Fibroblast of the aortic adventitia (primary cell): ENCODE measurements at regions not wholly inside any gene's neighbourhood (a gene's known extent, or its start where the extent isn't known, plus 50 kb on each side); places are given as distances from the start of the nearest gene placed in this dataset.

Experiments used
- DNase-seq: peaks from one replicate; pipeline ENCODE4 v3.0.0-alpha.2; 2010; ENCODE audit warnings: low read depth
- H3K4me3 ChIP-seq: 2 replicates; pipeline ENCODE4 v1.5.1; 2011; ENCODE audit warnings: low read depth, mild to moderate bottlenecking, control low read depth, low read length, moderate library complexity
- TF ChIP-seq, protein P1 (sequence below): IDR thresholded peaks from 2 replicates; pipeline ENCODE4 v1.5.1; 2011; ENCODE audit warnings: mild to moderate bottlenecking, low read length, control low read depth, inconsistent platforms; ENCODE audit not compliant: insufficient read depth

- H3K4me3 ChIP-seq, result no peak overlapping the region
- TF ChIP-seq, protein P1, sequence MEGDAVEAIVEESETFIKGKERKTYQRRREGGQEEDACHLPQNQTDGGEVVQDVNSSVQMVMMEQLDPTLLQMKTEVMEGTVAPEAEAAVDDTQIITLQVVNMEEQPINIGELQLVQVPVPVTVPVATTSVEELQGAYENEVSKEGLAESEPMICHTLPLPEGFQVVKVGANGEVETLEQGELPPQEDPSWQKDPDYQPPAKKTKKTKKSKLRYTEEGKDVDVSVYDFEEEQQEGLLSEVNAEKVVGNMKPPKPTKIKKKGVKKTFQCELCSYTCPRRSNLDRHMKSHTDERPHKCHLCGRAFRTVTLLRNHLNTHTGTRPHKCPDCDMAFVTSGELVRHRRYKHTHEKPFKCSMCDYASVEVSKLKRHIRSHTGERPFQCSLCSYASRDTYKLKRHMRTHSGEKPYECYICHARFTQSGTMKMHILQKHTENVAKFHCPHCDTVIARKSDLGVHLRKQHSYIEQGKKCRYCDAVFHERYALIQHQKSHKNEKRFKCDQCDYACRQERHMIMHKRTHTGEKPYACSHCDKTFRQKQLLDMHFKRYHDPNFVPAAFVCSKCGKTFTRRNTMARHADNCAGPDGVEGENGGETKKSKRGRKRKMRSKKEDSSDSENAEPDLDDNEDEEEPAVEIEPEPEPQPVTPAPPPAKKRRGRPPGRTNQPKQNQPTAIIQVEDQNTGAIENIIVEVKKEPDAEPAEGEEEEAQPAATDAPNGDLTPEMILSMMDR, result no peak
- DNase-seq, result no peak
Observed at GRCh38 chr4:41423117-41423516, 114.8 kb upstream of the LIMCH1 start.

DNA sequence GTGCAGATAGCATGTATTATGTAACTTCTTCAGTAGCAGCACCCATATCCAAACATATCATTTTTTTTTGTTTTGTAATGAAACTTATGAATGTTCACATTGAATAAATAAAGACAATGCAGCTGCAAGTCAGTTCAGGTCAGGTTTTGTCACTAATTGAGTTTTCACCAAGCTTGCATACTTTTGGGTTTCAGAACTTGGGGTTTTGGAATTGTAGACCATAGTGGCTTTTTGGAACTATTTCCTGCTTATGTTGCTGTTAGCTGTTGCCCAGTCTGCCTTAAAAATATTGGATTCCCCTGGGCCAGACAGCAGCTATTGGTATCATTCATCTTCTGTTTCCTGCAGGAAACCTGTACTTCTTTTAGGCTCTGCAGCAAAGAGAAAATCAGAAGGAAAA is 113.4 kb upstream of the LIMCH1 start:
- TF ChIP-seq, protein P1, result no peak
- H3K4me3 ChIP-seq, result no peak overlapping the region

GRCh38 chr4:41425650-41426049 is 112.3 kb upstream of the LIMCH1 start:
- DNase-seq, result no peak
- TF ChIP-seq, protein P1, result no peak
- H3K4me3 ChIP-seq, result no peak overlapping the region

More for the DNA sequence above, 113.4 kb upstream of the LIMCH1 start:
- DNase-seq, result no peak

- DNase-seq, result no peak
- H3K4me3 ChIP-seq, result no peak overlapping the region
- TF ChIP-seq, protein P1, result no peak
Observed at GRCh38 chr4:41426539-41426938, 111.4 kb upstream of the LIMCH1 start.

- TF ChIP-seq, protein P1, result no peak
- H3K4me3 ChIP-seq, result no peak overlapping the region
- no peak for DNase-seq
Observed at GRCh38 chr4:41427306-41427882, 110.6 kb upstream of the LIMCH1 start.

DNA sequence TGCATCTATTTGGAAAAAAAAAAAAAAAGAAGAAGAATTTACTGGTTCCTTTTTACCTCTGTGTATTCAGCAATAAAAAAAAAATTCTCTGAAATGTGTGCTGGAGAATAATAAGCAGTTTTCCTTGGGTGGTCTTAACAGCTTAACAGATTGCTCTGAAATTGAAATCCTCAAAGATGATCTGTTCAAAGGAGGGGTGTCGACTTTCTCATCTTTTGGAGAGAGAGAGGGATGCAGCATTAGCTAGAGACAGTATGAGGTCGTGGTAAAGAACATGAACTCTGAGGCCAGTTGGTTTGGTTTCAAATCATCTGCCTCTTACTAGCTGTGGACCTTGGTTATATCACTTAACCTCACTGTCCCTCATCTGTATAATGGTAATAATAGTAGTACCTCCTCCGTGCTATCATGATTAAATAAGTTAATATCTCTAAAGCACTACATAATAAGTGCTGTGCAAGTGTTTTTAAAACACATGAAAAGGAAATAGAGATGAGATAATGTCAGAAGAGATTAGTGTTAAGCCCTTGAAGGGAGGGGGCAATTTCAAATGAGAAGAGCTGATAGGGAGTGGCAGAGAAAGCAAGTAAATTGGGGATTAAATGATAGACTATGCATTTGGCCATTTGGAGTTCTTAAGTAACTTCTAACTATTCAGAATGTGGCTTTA is 109.9 kb upstream of the LIMCH1 start:
- TF ChIP-seq, protein P1, result no peak
- no peak for DNase-seq
- H3K4me3 ChIP-seq, result no peak overlapping the region
